HL-60 (cell line): ENCODE measurements at regions not wholly inside any gene's neighbourhood (a gene's known extent, or its start where the extent isn't known, plus 50 kb on each side); places are given as distances from the start of the nearest gene placed in this dataset.

Source experiments
- DNase-seq, 2 experiments: peaks; one replicate each; pipeline ENCODE4 v3.0.0-alpha.2; 2010 to 2020; ENCODE audit warnings: low read depth in 1 of 2, low spot score in 1 of 2
- H3K27ac ChIP-seq: fragments of 250-450 bp; sonication (Bioruptor Pico); replicated peaks from 2 replicates; pipeline ENCODE4 v1.5.1; 2020; ENCODE audit warnings: mild to moderate bottlenecking, moderate library complexity
- H3K27me3 ChIP-seq: fragments of 250-450 bp; sonication (Bioruptor Pico); 2 replicates; pipeline ENCODE4 v1.5.1; 2021; ENCODE audit warnings: mild to moderate bottlenecking, moderate library complexity; ENCODE audit not compliant: insufficient read depth, poor library complexity, severe bottlenecking
- H3K4me3 ChIP-seq: replicated peaks from 2 replicates; pipeline ENCODE4 v1.5.1; 2011; ENCODE audit warnings: mild to moderate bottlenecking, control low read depth, low read length; ENCODE audit not compliant: insufficient read depth
- GABPA ChIP-seq: IDR thresholded peaks from 2 replicates; pipeline ENCODE4 v1.6.1; 2012; ENCODE audit warnings: low read depth
- POLR2AphosphoS5 ChIP-seq: IDR thresholded peaks from 2 replicates; pipeline ENCODE4 v1.6.1; 2012; ENCODE audit warnings: low read depth
- SPI1 ChIP-seq: IDR thresholded peaks from 2 replicates; pipeline ENCODE4 v1.6.1; 2012; ENCODE audit warnings: low read depth, mild to moderate bottlenecking, borderline replicate concordance
- TF ChIP-seq, protein P1 (sequence below): IDR thresholded peaks from one replicate; pipeline ENCODE4 v1.5.1; 2011; ENCODE audit warnings: low read length, control low read depth, inconsistent platforms; ENCODE audit not compliant: insufficient read depth
- TF ChIP-seq, protein P2 (sequence below): IDR thresholded peaks from 2 replicates; pipeline ENCODE4 v1.6.1; 2012; ENCODE audit warnings: low read depth; ENCODE audit not compliant: insufficient replicate concordance

GRCh38 chr1:22256213-22256512 lies 113.3 kb upstream of the WNT4 start:
- TF ChIP-seq GABPA (no peak), SPI1 (no peak), POLR2AphosphoS5 (no peak)
- TF ChIP-seq, protein P1, sequence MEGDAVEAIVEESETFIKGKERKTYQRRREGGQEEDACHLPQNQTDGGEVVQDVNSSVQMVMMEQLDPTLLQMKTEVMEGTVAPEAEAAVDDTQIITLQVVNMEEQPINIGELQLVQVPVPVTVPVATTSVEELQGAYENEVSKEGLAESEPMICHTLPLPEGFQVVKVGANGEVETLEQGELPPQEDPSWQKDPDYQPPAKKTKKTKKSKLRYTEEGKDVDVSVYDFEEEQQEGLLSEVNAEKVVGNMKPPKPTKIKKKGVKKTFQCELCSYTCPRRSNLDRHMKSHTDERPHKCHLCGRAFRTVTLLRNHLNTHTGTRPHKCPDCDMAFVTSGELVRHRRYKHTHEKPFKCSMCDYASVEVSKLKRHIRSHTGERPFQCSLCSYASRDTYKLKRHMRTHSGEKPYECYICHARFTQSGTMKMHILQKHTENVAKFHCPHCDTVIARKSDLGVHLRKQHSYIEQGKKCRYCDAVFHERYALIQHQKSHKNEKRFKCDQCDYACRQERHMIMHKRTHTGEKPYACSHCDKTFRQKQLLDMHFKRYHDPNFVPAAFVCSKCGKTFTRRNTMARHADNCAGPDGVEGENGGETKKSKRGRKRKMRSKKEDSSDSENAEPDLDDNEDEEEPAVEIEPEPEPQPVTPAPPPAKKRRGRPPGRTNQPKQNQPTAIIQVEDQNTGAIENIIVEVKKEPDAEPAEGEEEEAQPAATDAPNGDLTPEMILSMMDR = no peak
- TF ChIP-seq, protein P2, sequence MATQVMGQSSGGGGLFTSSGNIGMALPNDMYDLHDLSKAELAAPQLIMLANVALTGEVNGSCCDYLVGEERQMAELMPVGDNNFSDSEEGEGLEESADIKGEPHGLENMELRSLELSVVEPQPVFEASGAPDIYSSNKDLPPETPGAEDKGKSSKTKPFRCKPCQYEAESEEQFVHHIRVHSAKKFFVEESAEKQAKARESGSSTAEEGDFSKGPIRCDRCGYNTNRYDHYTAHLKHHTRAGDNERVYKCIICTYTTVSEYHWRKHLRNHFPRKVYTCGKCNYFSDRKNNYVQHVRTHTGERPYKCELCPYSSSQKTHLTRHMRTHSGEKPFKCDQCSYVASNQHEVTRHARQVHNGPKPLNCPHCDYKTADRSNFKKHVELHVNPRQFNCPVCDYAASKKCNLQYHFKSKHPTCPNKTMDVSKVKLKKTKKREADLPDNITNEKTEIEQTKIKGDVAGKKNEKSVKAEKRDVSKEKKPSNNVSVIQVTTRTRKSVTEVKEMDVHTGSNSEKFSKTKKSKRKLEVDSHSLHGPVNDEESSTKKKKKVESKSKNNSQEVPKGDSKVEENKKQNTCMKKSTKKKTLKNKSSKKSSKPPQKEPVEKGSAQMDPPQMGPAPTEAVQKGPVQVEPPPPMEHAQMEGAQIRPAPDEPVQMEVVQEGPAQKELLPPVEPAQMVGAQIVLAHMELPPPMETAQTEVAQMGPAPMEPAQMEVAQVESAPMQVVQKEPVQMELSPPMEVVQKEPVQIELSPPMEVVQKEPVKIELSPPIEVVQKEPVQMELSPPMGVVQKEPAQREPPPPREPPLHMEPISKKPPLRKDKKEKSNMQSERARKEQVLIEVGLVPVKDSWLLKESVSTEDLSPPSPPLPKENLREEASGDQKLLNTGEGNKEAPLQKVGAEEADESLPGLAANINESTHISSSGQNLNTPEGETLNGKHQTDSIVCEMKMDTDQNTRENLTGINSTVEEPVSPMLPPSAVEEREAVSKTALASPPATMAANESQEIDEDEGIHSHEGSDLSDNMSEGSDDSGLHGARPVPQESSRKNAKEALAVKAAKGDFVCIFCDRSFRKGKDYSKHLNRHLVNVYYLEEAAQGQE = no peak
- no peak for DNase-seq
- no peak overlapping the region for H3K27ac ChIP-seq
- peaks cover 14% of the 10 kb centered on the region for H3K27me3 ChIP-seq
- no peak overlapping the region for H3K4me3 ChIP-seq

DNA sequence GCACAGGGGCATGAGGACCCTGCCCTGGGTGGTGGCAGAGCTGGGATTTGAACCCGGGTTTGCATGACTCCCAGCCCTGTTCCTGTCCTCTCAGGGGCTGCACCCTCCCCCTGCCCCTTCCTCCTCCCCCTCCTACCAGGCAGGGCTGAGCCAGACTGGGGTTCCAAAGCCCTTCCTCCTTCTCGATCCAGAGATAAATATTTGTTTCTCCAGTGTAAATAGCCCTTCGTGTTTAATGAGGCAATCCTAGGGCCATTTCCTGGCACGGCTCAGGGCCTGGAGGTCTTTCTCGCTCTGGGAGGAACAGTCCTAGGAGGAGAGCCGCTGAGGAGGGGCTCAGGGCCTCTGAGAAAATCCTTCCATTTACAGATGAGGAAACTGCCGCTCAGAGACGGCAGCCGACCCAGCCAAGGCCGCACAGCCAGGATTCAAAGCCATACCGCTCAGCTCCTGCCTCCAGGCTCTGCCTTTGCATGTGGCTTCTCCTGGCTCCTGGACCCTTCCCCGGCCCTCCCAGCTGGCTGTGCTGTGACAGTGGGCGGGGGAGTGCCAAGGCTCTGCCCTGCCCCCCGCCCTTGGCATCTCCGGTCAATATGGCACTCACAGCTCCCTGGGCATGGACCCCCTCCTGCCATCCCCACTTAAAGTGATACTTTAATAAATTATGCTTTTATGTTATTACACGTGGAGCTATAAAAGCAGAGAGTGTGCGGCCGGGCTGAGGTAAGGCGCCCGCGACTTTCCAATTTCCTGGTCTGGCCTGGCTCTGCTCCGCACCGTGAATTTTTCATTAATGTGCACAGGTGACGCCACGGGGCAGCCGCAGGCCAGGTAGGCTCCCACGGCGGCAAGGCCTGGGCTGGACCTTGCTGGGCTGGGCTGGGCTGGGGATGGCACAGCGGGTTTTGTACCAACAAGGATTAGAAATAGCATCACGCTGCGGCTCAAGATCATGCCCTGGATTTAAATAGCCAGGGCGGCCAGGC lies 114.7 kb upstream of the WNT4 start:
- TF ChIP-seq, protein P2 = no peak
- TF ChIP-seq SPI1 (no peak), POLR2AphosphoS5 (no peak), GABPA (no peak)
- TF ChIP-seq, protein P1 = no peak
- Histone ChIP-seq H3K27me3 (peaks cover 14% of the 10 kb centered on the region), H3K4me3 (no peak overlapping the region), H3K27ac (no peak overlapping the region)
- no peak for DNase-seq

DNA sequence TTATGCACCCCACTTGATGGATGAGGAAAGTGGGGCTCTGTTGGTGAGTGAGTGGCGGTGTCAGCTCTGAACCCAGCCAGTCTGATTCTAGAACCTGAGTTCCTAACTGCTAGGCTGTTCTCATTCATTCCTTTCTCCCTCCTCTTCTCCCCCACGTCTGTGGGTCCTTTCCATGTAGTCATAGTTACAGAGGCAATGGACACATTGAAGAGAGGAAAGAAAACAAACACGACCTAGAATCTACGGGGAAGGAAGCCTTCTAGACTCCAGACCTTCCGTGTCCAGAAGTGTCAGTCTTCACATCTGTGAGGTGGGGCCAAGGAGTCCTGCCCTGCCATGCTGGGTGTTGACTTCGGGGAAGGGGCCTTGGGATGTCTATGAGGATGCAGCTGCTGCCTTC lies 115.8 kb upstream of the WNT4 start:
- DNase-seq = no peak
- Histone ChIP-seq H3K27ac (no peak overlapping the region), H3K4me3 (no peak overlapping the region), H3K27me3 (peaks cover 16% of the 10 kb centered on the region)
- TF ChIP-seq, protein P1 = no peak
- no peak for TF ChIP-seq SPI1
